Trophoblast cell (in vitro differentiated cells and primary cell): ENCODE measurements at regions not wholly inside any gene's neighbourhood (a gene's known extent, or its start where the extent isn't known, plus 50 kb on each side); places are given as distances from the start of the nearest gene placed in this dataset.

ENCODE experiments used
- DNase-seq, 2 donors: peaks; one replicate each; pipeline ENCODE4 v3.0.0-alpha.2; 2016
- H2AFZ ChIP-seq: 2 replicates; pipeline ENCODE4 v1.6.1; 2013; ENCODE audit warnings: low read length, moderate library complexity, mild to moderate bottlenecking; ENCODE audit not compliant: insufficient read depth, poor library complexity
- H2AK5ac ChIP-seq: 2 replicates; pipeline ENCODE4 v1.6.1; 2013; ENCODE audit warnings: mild to moderate bottlenecking, low read length
- H2BK120ac ChIP-seq: 2 replicates; pipeline ENCODE4 v1.6.1; 2013; ENCODE audit warnings: low read length, mild to moderate bottlenecking, moderate library complexity; ENCODE audit not compliant: insufficient read depth, poor library complexity
- H2BK12ac ChIP-seq: 2 replicates; pipeline ENCODE4 v1.6.1; 2013; ENCODE audit warnings: mild to moderate bottlenecking, low read length, moderate library complexity
- H2BK5ac ChIP-seq: 2 replicates; pipeline ENCODE4 v1.6.1; 2013; ENCODE audit warnings: low read length, low read depth, moderate library complexity, mild to moderate bottlenecking; ENCODE audit not compliant: poor library complexity
- H3K14ac ChIP-seq: 2 replicates; pipeline ENCODE4 v1.6.1; 2013; ENCODE audit warnings: mild to moderate bottlenecking, low read length
- H3K18ac ChIP-seq: 2 replicates; pipeline ENCODE4 v1.6.1; 2013; ENCODE audit warnings: mild to moderate bottlenecking, low read length
- H3K23ac ChIP-seq: 2 replicates; pipeline ENCODE4 v1.6.1; 2013; ENCODE audit warnings: low read length
- H3K27ac ChIP-seq: 2 replicates; pipeline ENCODE4 v1.5.1; 2013; ENCODE audit warnings: low read depth, mild to moderate bottlenecking, inconsistent platforms, low read length, moderate library complexity
- H3K27me3 ChIP-seq: 2 replicates; pipeline ENCODE4 v1.6.1; 2013; ENCODE audit warnings: inconsistent platforms, mild to moderate bottlenecking, low read length, moderate library complexity; ENCODE audit not compliant: insufficient read depth
- H3K36me3 ChIP-seq, 2 experiments: 1 replicate in 1 of 2; 2 replicates in 1 of 2; pipeline ENCODE4 v1.6.1; 2013; ENCODE audit warnings: low read length in 2 of 2, mild to moderate bottlenecking in 2 of 2, moderate library complexity in 1 of 2; ENCODE audit not compliant: insufficient read depth in 2 of 2, control insufficient read depth in 1 of 2
- H3K4ac ChIP-seq: 2 replicates; pipeline ENCODE4 v1.6.1; 2013; ENCODE audit warnings: low read depth, mild to moderate bottlenecking, low read length, moderate library complexity
- H3K4me1 ChIP-seq, 2 experiments: 1 replicate in 1 of 2; 2 replicates in 1 of 2; pipeline ENCODE4 v1.6.1; 2013; ENCODE audit warnings: low read length in 2 of 2, mild to moderate bottlenecking in 2 of 2, moderate library complexity in 1 of 2; ENCODE audit not compliant: insufficient read depth in 2 of 2, control insufficient read depth in 1 of 2
- H3K4me2 ChIP-seq: 2 replicates; pipeline ENCODE4 v1.6.1; 2013; ENCODE audit warnings: inconsistent platforms, mild to moderate bottlenecking, low read length, moderate library complexity
- H3K4me3 ChIP-seq: 2 replicates; pipeline ENCODE4 v1.5.1; 2013; ENCODE audit warnings: mild to moderate bottlenecking, low read depth, low read length, inconsistent platforms
- H3K79me1 ChIP-seq: one replicate; pipeline ENCODE4 v1.6.1; 2013; ENCODE audit warnings: low read length
- H3K79me2 ChIP-seq: 2 replicates; pipeline ENCODE4 v1.6.1; 2013; ENCODE audit warnings: low read length, mild to moderate bottlenecking; ENCODE audit not compliant: control insufficient read depth, insufficient read depth, poor library complexity
- H3K9ac ChIP-seq: 2 replicates; pipeline ENCODE4 v1.6.1; 2013; ENCODE audit warnings: mild to moderate bottlenecking, low read length
- H3K9me3 ChIP-seq: 2 replicates; pipeline ENCODE4 v1.6.1; 2013; ENCODE audit warnings: low read depth, mild to moderate bottlenecking, control low read depth, inconsistent platforms, low read length; ENCODE audit not compliant: insufficient read depth
- H4K12ac ChIP-seq: 2 replicates; pipeline ENCODE4 v1.6.1; 2013; ENCODE audit warnings: low read depth, mild to moderate bottlenecking, low read length, moderate library complexity
- H4K8ac ChIP-seq: 2 replicates; pipeline ENCODE4 v1.6.1; 2013; ENCODE audit warnings: low read depth, mild to moderate bottlenecking, low read length, moderate library complexity
- H4K91ac ChIP-seq: one replicate; pipeline ENCODE4 v1.6.1; 2013; ENCODE audit warnings: low read depth, mild to moderate bottlenecking, low read length, moderate library complexity
- WGBS: extraction: QIAGEN DNeasy Blood & Tissue Kit; methylation state at CpG from one replicate; pipeline ENCODE4 v1.1.7; 2013; ENCODE audit warnings: missing lambda C conversion rate; ENCODE audit not compliant: insufficient read length, insufficient coverage; ENCODE audit errors: extremely low coverage; 5-methylcytosine and 5-hydroxymethylcytosine counted together

DNA sequence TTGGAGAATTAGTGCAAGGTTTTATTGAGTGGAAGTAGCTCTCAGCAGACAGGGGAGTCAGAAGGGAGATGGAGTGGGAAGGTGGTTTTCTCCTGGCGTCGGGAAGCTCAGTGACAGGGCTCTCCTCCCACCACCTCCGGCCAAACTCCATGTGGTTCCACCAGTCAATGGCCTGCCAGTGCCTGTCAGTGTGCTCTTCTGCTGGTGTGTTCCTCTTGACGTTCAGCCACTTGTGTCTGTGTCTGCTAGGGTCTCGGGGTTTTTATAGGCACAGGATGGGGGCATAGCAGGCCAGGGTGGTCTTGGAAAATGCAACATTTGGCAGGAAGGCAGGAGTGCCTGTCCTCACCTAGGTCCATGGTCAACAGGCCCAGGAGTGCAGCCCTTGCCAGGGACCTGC is 506.7 kb upstream of the KIF2B start:
- no CpG with 5 or more reads among the region's 5 CpGs for WGBS
- Histone ChIP-seq H3K79me2 (no peaks in the 10 kb centered on the region), H3K4me1 (no peaks in the 10 kb centered on the region), H2AK5ac (no peak overlapping the region), H4K8ac (no peak overlapping the region), H3K4me2 (no peak overlapping the region), H2AFZ (no peak overlapping the region), H3K23ac (no peak overlapping the region), H3K27me3 (no peaks in the 10 kb centered on the region), H4K91ac (no peak overlapping the region), H3K18ac (no peak overlapping the region), H3K36me3 (no peaks in the 10 kb centered on the region), H3K79me1 (no peaks in the 10 kb centered on the region), H3K4ac (no peak overlapping the region), H3K9me3 (no peaks in the 10 kb centered on the region), H3K27ac (no peak overlapping the region), H3K9ac (no peak overlapping the region), H4K12ac (no peak overlapping the region), H2BK5ac (no peak overlapping the region), H3K14ac (no peak overlapping the region), H3K4me3 (no peak overlapping the region), H2BK120ac (no peak overlapping the region), H2BK12ac (no peak overlapping the region)
- DNase-seq, result no peak

- H2AK5ac ChIP-seq, result no peak overlapping the region
- no peak overlapping the region for H3K9ac ChIP-seq
- no peak overlapping the region for H3K4me3 ChIP-seq
- no peaks in the 10 kb centered on the region for H3K79me2 ChIP-seq
- H2AFZ ChIP-seq, result no peak overlapping the region
- H3K14ac ChIP-seq, result no peak overlapping the region
- H4K91ac ChIP-seq, result no peak overlapping the region
- no peak overlapping the region for H3K23ac ChIP-seq
- H3K4ac ChIP-seq, result no peak overlapping the region
- H3K27ac ChIP-seq, result no peak overlapping the region
- H3K36me3 ChIP-seq, result no peaks in the 10 kb centered on the region
- no peak overlapping the region for H4K8ac ChIP-seq
- no CpG with 5 or more reads among the region's 3 CpGs for WGBS
- no peak overlapping the region for H2BK120ac ChIP-seq
- H3K4me1 ChIP-seq, result no peaks in the 10 kb centered on the region
- no peak overlapping the region for H4K12ac ChIP-seq
- no peaks in the 10 kb centered on the region for H3K79me1 ChIP-seq
- no peaks in the 10 kb centered on the region for H3K9me3 ChIP-seq
- H2BK5ac ChIP-seq, result no peak overlapping the region
- H3K27me3 ChIP-seq, result no peaks in the 10 kb centered on the region
- H2BK12ac ChIP-seq, result no peak overlapping the region
- H3K4me2 ChIP-seq, result no peak overlapping the region
- DNase-seq, result no peak
- H3K18ac ChIP-seq, result no peak overlapping the region
Observed at GRCh38 chr17:53314521-53314920, 508.2 kb upstream of the KIF2B start.

- H3K4ac ChIP-seq, result no peak overlapping the region
- no peaks in the 10 kb centered on the region for H3K36me3 ChIP-seq
- H3K27me3 ChIP-seq, result no peaks in the 10 kb centered on the region
- H4K12ac ChIP-seq, result no peak overlapping the region
- no peak overlapping the region for H3K27ac ChIP-seq
- H3K4me1 ChIP-seq, result no peaks in the 10 kb centered on the region
- no peak overlapping the region for H3K14ac ChIP-seq
- no peak overlapping the region for H2AK5ac ChIP-seq
- H3K79me2 ChIP-seq, result no peaks in the 10 kb centered on the region
- no peak overlapping the region for H4K8ac ChIP-seq
- H3K9me3 ChIP-seq, result no peaks in the 10 kb centered on the region
- H3K9ac ChIP-seq, result no peak overlapping the region
- H2BK5ac ChIP-seq, result no peak overlapping the region
- peak in 1 of 2 donors; percentile 45 for DNase-seq
- H3K79me1 ChIP-seq, result no peaks in the 10 kb centered on the region
- no peak overlapping the region for H3K4me2 ChIP-seq
- no peak overlapping the region for H3K18ac ChIP-seq
- no CpG with 5 or more reads among the region's 2 CpGs for WGBS
- H3K23ac ChIP-seq, result no peak overlapping the region
- H2BK120ac ChIP-seq, result no peak overlapping the region
- H2BK12ac ChIP-seq, result no peak overlapping the region
- no peak overlapping the region for H2AFZ ChIP-seq
- H4K91ac ChIP-seq, result no peak overlapping the region
- no peak overlapping the region for H3K4me3 ChIP-seq
Observed at GRCh38 chr17:53313746-53314145, 509.0 kb upstream of the KIF2B start.

DNA sequence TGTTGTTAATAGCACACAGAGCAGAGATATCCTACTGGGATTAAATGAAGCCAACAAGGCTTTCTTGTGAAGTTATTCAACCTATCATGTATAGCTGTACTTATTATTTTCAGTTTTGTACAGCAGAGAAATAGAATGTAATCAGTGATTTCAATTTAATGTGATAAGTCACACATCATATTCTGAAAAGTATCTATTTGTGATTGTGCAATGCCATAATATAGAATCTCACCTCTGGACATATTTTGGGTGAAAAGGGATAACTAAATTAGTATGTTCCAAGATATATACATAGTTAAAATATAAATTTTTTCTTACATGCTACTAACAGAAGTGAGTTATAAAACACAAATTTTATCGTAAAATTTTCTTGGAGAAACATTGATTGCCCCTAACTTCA is 544.3 kb upstream of the KIF2B start:
- Histone ChIP-seq H4K8ac (no peak overlapping the region), H3K23ac (no peak overlapping the region), H3K18ac (no peak overlapping the region), H3K79me2 (no peaks in the 10 kb centered on the region), H3K14ac (no peak overlapping the region), H3K4ac (no peak overlapping the region), H2BK5ac (no peak overlapping the region), H2AK5ac (no peak overlapping the region), H3K4me3 (no peak overlapping the region), H3K79me1 (no peaks in the 10 kb centered on the region), H3K4me1 (no peaks in the 10 kb centered on the region), H3K27me3 (no peaks in the 10 kb centered on the region), H4K12ac (no peak overlapping the region), H3K9me3 (no peaks in the 10 kb centered on the region), H4K91ac (no peak overlapping the region), H3K9ac (no peak overlapping the region), H3K27ac (no peak overlapping the region), H2BK12ac (no peak overlapping the region), H3K4me2 (no peak overlapping the region), H3K36me3 (no peaks in the 10 kb centered on the region), H2AFZ (no peak overlapping the region), H2BK120ac (no peak overlapping the region)
- no peak for DNase-seq
- WGBS, result no CpG with 5 or more reads among the region's 1 CpG
